ENCODE measurements at regions not wholly inside any gene's neighbourhood (a gene's known extent, or its start where the extent isn't known, plus 50 kb on each side); places are given as distances from the start of the nearest gene placed in this dataset.

- TF ChIP-seq, protein P1, sequence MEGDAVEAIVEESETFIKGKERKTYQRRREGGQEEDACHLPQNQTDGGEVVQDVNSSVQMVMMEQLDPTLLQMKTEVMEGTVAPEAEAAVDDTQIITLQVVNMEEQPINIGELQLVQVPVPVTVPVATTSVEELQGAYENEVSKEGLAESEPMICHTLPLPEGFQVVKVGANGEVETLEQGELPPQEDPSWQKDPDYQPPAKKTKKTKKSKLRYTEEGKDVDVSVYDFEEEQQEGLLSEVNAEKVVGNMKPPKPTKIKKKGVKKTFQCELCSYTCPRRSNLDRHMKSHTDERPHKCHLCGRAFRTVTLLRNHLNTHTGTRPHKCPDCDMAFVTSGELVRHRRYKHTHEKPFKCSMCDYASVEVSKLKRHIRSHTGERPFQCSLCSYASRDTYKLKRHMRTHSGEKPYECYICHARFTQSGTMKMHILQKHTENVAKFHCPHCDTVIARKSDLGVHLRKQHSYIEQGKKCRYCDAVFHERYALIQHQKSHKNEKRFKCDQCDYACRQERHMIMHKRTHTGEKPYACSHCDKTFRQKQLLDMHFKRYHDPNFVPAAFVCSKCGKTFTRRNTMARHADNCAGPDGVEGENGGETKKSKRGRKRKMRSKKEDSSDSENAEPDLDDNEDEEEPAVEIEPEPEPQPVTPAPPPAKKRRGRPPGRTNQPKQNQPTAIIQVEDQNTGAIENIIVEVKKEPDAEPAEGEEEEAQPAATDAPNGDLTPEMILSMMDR (IDR thresholded peaks at IDR 0.05; ENCODE audit: borderline replicate concordance): no peak
- Histone ChIP-seq H3K27ac (replicated peaks) (no peak overlapping the region), H3K4me3 (no peak overlapping the region), H3K27me3 (ENCODE audit: low read depth) (no peaks in the 10 kb centered on the region), H3K4me1 (no peaks in the 10 kb centered on the region), H3K9me3 (replicated peaks) (peaks cover 23% of the 10 kb centered on the region), H3K36me3 (no peaks in the 10 kb centered on the region)
- intact Hi-C loops (cut with micrococcal nuclease): no loop called here
- no peak for DNase-seq
These were observed 1133.1 kb upstream of the ACO1 start for GRCh38 chr9:31251386-31251785.

DNA sequence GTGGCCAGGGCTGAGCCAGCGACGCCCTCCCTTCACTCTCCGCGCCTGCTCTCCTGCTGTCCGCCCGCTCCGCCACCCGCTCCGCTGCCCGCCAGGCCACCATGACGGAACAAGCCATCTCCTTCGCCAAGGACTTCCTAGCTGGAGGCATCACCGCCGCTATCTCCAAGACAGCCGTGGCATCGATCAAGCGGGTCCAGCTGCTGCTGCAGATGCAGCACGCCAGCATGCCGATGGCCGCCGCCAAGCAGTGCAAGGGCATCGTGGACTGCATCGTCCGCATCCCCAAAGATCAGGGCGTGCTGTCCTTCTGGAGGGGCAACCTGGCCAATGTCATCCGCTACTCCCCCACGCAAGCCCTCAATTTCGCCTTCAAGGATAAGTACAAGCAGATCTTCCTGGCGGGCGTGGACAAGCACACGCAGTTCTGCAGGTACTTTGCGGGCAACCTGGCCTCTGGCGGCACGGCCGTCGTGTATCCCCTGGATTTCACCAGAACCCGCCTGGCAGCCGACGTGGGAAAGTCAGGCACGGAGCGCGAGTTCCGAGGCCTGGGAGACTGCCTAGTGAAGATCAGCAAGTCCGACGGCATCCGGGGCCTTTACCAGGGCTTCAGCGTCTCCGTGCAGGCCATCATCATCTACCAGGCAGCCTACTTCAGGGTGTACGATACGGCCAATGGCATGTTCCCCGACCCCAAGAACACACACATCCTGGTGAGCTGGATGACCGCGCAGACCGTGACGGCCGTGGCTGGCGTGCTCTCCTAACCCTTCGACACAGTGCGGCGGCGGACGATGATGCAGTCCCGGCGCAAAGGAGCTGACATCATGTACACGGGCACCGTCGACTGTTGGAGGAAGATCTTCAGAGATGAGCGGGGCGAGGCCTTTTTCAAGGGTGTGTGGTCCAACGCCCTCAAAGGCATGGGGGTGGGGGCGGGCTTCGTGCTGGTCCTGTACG, 1130.4 kb upstream of the ACO1 start:
- Histone ChIP-seq H3K36me3 (no peaks in the 10 kb centered on the region), H3K4me1 (no peaks in the 10 kb centered on the region), H3K4me3 (no peak overlapping the region), H3K27ac (replicated peaks) (no peak overlapping the region), H3K9me3 (replicated peaks) (peaks cover 23% of the 10 kb centered on the region), H3K27me3 (ENCODE audit: low read depth) (no peaks in the 10 kb centered on the region)
- TF ChIP-seq, protein P1 (IDR thresholded peaks at IDR 0.05; ENCODE audit: borderline replicate concordance): no peak
- intact Hi-C loops (cut with micrococcal nuclease): no loop called here
- DNase-seq: no peak

DNA sequence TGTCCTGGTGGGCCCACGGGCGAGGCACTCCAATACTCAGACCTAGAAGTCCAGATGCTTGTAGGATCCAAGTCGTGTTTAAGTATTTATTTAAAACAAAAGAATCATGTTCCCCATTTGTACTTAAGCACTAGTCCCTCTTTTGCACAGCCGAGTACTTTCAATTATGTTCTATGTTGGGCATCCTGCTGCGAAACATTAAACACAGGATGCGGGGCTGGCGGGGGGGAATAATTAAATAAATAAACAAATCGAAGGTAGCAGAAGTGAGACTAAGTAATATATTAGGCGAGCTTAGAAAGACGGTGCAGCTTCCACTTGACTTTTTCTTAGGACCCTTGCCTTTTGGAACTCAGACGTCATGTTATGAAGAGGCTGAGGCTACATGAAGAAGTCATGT, 1129.2 kb upstream of the ACO1 start:
- no peaks in the 10 kb centered on the region for H3K27me3 ChIP-seq (ENCODE audit: low read depth)
- intact Hi-C loops (cut with micrococcal nuclease): no loop called here
- no peak overlapping the region for H3K4me3 ChIP-seq
- DNase-seq: no peak
- TF ChIP-seq, protein P1 (IDR thresholded peaks at IDR 0.05; ENCODE audit: borderline replicate concordance): no peak
- peaks cover 20% of the 10 kb centered on the region for H3K9me3 ChIP-seq (replicated peaks)
- no peaks in the 10 kb centered on the region for H3K4me1 ChIP-seq
- no peak overlapping the region for H3K27ac ChIP-seq (replicated peaks)
- no peaks in the 10 kb centered on the region for H3K36me3 ChIP-seq

DNA sequence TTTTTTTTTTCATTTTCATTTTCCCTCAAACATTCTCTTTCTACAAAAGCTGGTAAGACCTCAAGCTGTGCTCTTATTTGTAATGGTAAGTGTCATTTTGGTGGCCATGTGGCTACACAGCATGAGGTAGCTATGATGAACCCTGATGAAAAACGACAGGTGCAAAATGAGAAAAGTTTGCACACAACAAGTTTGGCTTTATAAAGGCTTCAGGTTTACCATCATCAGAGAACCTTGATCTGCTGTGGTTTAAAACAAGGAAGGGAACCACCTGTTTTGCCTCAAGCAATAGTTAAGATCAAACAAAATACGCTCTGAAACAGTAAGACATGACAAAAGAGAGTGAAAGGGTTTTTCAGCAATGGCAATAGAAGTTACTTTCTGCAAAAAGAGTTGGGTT, 1124.6 kb upstream of the ACO1 start:
- Histone ChIP-seq H3K4me1 (no peaks in the 10 kb centered on the region), H3K9me3 (replicated peaks) (peaks cover 3% of the 10 kb centered on the region), H3K36me3 (no peaks in the 10 kb centered on the region), H3K4me3 (no peak overlapping the region), H3K27ac (replicated peaks) (no peak overlapping the region), H3K27me3 (ENCODE audit: low read depth) (no peaks in the 10 kb centered on the region)
- intact Hi-C loops (cut with micrococcal nuclease): no loop called here
- no peak for DNase-seq
- TF ChIP-seq, protein P1 (IDR thresholded peaks at IDR 0.05; ENCODE audit: borderline replicate concordance): no peak

GRCh38 chr9:31272456-31273295, 1111.8 kb upstream of the ACO1 start:
- H3K4me1 ChIP-seq: no peaks in the 10 kb centered on the region
- DNase-seq: no peak

More at GRCh38 chr9:31272456-31273295, 1111.8 kb upstream of the ACO1 start:
- Histone ChIP-seq H3K4me3 (no peak overlapping the region), H3K27me3 (ENCODE audit: low read depth) (no peaks in the 10 kb centered on the region), H3K9me3 (replicated peaks) (no peaks in the 10 kb centered on the region), H3K36me3 (no peaks in the 10 kb centered on the region), H3K27ac (replicated peaks) (no peak overlapping the region)
- intact Hi-C loops (cut with micrococcal nuclease): no loop called here
- TF ChIP-seq, protein P1 (IDR thresholded peaks at IDR 0.05; ENCODE audit: borderline replicate concordance): no peak

Measured in left ventricle myocardium inferior (tissue), 1 donor.